C4-2B (cell line): ENCODE measurements at regions not wholly inside any gene's neighbourhood (a gene's known extent, or its start where the extent isn't known, plus 50 kb on each side); places are given as distances from the start of the nearest gene placed in this dataset.

Source experiments
- H3K27ac ChIP-seq: fragments of 450-650 bp; 2 replicates; pipeline ENCODE4 v1.5.1; 2017
- CTCF ChIP-seq: fragments of 450-650 bp; conservative IDR thresholded peaks from 2 replicates; pipeline ENCODE4 v1.5.1; 2017; ENCODE audit warnings: mild to moderate bottlenecking
- ZFX ChIP-seq: fragments of 450-650 bp; IDR thresholded peaks from 2 replicates; pipeline ENCODE4 v1.6.1; 2017

GRCh38 chr9:14417237-14417636 is 103.3 kb upstream of the NFIB start:
- TF ChIP-seq CTCF (no peak), ZFX (no peak)
- H3K27ac ChIP-seq, result no peak overlapping the region

GRCh38 chr9:14415947-14416346 is 102.0 kb upstream of the NFIB start:
- H3K27ac ChIP-seq, result no peak overlapping the region
- no peak for TF ChIP-seq ZFX
- no peak for TF ChIP-seq CTCF

- TF ChIP-seq ZFX, result no peak
- TF ChIP-seq CTCF, result no peak
- H3K27ac ChIP-seq, result no peak overlapping the region
Measured at GRCh38 chr9:14413812-14414211, 99.9 kb upstream of the NFIB start.

GRCh38 chr9:14412775-14413174 is 98.8 kb upstream of the NFIB start:
- no peak for TF ChIP-seq ZFX
- TF ChIP-seq CTCF, result no peak
- H3K27ac ChIP-seq, result no peak overlapping the region

GRCh38 chr9:14406463-14406862 is 92.5 kb upstream of the NFIB start:
- no peak for TF ChIP-seq CTCF
- TF ChIP-seq ZFX, result no peak
- H3K27ac ChIP-seq, result no peak overlapping the region

- H3K27ac ChIP-seq, result no peak overlapping the region
- no peak for TF ChIP-seq ZFX
- TF ChIP-seq CTCF, result no peak
Measured at GRCh38 chr9:14405176-14405706, 91.3 kb upstream of the NFIB start.

GRCh38 chr9:14403081-14403480 is 89.1 kb upstream of the NFIB start:
- TF ChIP-seq ZFX (no peak), CTCF (no peak)
- H3K27ac ChIP-seq, result no peak overlapping the region
